ENCODE measurements at regions not wholly inside any gene's neighbourhood (a gene's known extent, or its start where the extent isn't known, plus 50 kb on each side); places are given as distances from the start of the nearest gene placed in this dataset.

GRCh38 chr4:123503698-123504363, 107.2 kb downstream of the SPRY1 start:
- H4K20me1 ChIP-seq (ENCODE audit: control insufficient read depth, extremely low read depth, insufficient read depth, low read length): no peaks in the 10 kb centered on the region
- H3K4me2 ChIP-seq (ENCODE audit: extremely low read depth, insufficient read depth, low read length): no peak overlapping the region
- no peak overlapping the region for H3K4me3 ChIP-seq (replicated peaks in 1 of 4; ENCODE audit: control extremely low read depth in 1 of 4, insufficient read depth in 1 of 4, low read depth in 3 of 4, low read length in 4 of 4)
- H3K27me3 ChIP-seq (ENCODE audit: control insufficient read depth, insufficient read depth, low read length): no peaks in the 10 kb centered on the region
- H3K4me1 ChIP-seq (ENCODE audit: control insufficient read depth, extremely low read depth, insufficient read depth, low read length): no peaks in the 10 kb centered on the region
- H2AFZ ChIP-seq (ENCODE audit: low read length): no peak overlapping the region
- H3K79me2 ChIP-seq (ENCODE audit: control insufficient read depth, insufficient read depth, low read length): no peaks in the 10 kb centered on the region
- H3K9me3 ChIP-seq (ENCODE audit: control insufficient read depth, insufficient read depth, low read depth, low read length): no peaks in the 10 kb centered on the region
- H3K9ac ChIP-seq (ENCODE audit: insufficient read depth, low read length): no peak overlapping the region
- DNase-seq (ENCODE audit: low read depth in 2 of 2): no peak
- TF ChIP-seq CTCF (conservative IDR thresholded peaks at IDR 0.05 in 1 of 2, IDR thresholded peaks at IDR 0.05 in 1 of 2; ENCODE audit: low read depth in 1 of 2, low read length in 2 of 2): no peak
- no peak for TF ChIP-seq EZH2 (IDR thresholded peaks at IDR 0.05; ENCODE audit: low read length, missing control alignments)
- no peak overlapping the region for H3K27ac ChIP-seq (ENCODE audit: insufficient read depth, low read length)
- H3K36me3 ChIP-seq (ENCODE audit: control insufficient read depth, insufficient read depth, low read length): no peaks in the 10 kb centered on the region

DNA sequence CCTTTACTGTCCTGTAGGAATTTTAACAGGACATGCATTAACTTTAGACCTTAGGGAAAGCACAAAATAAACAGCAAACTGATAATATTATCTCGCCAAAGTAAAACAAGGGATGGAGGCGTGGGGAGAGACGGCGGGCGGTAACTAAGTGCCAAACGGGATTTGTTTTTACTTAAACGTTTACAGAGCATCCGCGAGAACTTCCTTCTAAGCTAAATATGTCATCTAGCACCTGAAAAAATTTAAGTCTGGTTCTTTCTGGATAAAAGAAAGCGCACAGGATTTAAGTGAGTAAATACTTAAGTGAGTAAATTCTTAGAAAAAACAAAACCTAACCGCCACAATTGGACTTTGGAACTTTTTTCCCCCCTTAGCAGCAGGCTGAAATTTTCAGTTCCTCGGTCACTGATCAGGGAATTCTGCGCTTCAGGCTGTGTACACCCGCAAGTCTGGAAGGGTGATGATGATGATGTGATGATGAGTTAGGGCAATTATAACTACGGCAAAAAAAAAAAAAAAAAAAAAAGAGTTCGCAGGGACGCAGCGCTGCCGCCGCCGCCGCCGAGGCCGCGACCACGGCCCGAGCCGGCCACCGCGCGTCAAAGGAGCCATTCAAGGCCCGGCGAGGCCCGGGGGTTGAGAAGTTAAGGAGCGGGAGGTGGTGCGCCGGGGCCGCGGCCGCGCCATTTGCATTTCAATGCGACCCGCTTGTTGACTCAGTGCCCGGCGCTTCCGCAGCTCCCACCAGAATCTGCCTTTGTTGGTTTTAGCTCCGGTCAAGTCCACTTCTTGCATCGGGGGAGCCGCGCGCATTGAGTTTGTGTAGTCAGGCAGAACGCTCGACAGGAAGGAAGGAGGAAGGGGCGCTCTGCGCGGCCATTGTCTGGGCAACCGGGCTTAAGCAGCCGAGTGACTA, 108.8 kb downstream of the SPRY1 start:
- Histone ChIP-seq H3K4me3 (replicated peaks in 1 of 4; ENCODE audit: control extremely low read depth in 1 of 4, insufficient read depth in 1 of 4, low read depth in 3 of 4, low read length in 4 of 4) (peak overlapping the region; percentile 53 to 74 (median 66)), H3K27ac (ENCODE audit: insufficient read depth, low read length) (peak overlapping the region; percentile 53), H2AFZ (ENCODE audit: low read length) (peak overlapping the region; percentile 44), H3K79me2 (ENCODE audit: control insufficient read depth, insufficient read depth, low read length) (no peaks in the 10 kb centered on the region), H3K9ac (ENCODE audit: insufficient read depth, low read length) (peak overlapping the region; percentile 67), H3K4me2 (ENCODE audit: extremely low read depth, insufficient read depth, low read length) (peak overlapping the region; percentile 88), H3K4me1 (ENCODE audit: control insufficient read depth, extremely low read depth, insufficient read depth, low read length) (no peaks in the 10 kb centered on the region), H3K27me3 (ENCODE audit: control insufficient read depth, insufficient read depth, low read length) (no peaks in the 10 kb centered on the region), H3K36me3 (ENCODE audit: control insufficient read depth, insufficient read depth, low read length) (no peaks in the 10 kb centered on the region), H3K9me3 (ENCODE audit: control insufficient read depth, insufficient read depth, low read depth, low read length) (no peaks in the 10 kb centered on the region), H4K20me1 (ENCODE audit: control insufficient read depth, extremely low read depth, insufficient read depth, low read length) (no peaks in the 10 kb centered on the region)
- no peak for TF ChIP-seq CTCF (conservative IDR thresholded peaks at IDR 0.05 in 1 of 2, IDR thresholded peaks at IDR 0.05 in 1 of 2; ENCODE audit: low read depth in 1 of 2, low read length in 2 of 2)
- no peak for TF ChIP-seq EZH2 (IDR thresholded peaks at IDR 0.05; ENCODE audit: low read length, missing control alignments)
- peak; percentile 66 to 79 for DNase-seq (ENCODE audit: low read depth in 2 of 2)

DNA sequence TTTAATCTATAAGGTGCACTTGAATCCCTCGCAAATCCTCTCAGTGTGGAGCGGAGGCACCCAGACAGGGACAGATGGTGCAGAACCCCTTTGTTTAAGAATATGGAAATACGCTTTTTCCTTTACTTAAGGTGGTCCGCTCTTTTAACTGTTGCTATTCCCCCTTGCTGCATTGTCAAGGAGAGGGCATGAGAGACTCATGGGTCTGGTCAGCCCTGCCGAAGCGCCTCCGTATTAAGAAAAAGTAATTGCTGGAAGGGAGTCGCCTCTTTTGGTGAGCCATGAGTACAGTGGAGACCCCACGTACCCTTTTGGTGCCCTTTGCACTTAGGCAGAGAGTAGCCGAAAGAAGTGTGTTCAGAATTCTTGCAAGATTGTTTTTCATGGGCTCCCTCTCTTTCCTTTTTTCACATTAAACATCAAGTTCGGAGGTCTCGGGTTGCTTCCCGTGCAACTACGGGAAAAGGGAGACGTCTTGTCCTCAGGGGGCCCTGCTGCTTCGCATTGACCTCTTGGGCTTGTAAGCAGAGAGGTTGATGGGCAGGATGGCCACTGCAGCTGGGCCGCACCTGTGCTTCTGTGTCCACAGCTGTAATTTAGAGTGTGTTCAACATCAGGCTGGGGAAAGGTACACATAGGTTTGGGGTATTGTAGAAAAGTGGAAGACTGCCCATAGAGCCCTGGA, 109.6 kb downstream of the SPRY1 start:
- Histone ChIP-seq H3K4me2 (ENCODE audit: extremely low read depth, insufficient read depth, low read length) (peak overlapping the region; percentile 88), H3K27me3 (ENCODE audit: control insufficient read depth, insufficient read depth, low read length) (no peaks in the 10 kb centered on the region), H3K36me3 (ENCODE audit: control insufficient read depth, insufficient read depth, low read length) (no peaks in the 10 kb centered on the region), H3K79me2 (ENCODE audit: control insufficient read depth, insufficient read depth, low read length) (no peaks in the 10 kb centered on the region), H2AFZ (ENCODE audit: low read length) (peak overlapping the region; percentile 44), H3K9ac (ENCODE audit: insufficient read depth, low read length) (peak overlapping the region; percentile 67), H4K20me1 (ENCODE audit: control insufficient read depth, extremely low read depth, insufficient read depth, low read length) (no peaks in the 10 kb centered on the region), H3K27ac (ENCODE audit: insufficient read depth, low read length) (peak overlapping the region; percentile 53), H3K9me3 (ENCODE audit: control insufficient read depth, insufficient read depth, low read depth, low read length) (no peaks in the 10 kb centered on the region), H3K4me3 (replicated peaks in 1 of 4; ENCODE audit: control extremely low read depth in 1 of 4, insufficient read depth in 1 of 4, low read depth in 3 of 4, low read length in 4 of 4) (peak overlapping the region; percentile 53 to 74 (median 66)), H3K4me1 (ENCODE audit: control insufficient read depth, extremely low read depth, insufficient read depth, low read length) (no peaks in the 10 kb centered on the region)
- DNase-seq (ENCODE audit: low read depth in 2 of 2): no peak
- TF ChIP-seq EZH2 (IDR thresholded peaks at IDR 0.05; ENCODE audit: low read length, missing control alignments) (no peak), CTCF (conservative IDR thresholded peaks at IDR 0.05 in 1 of 2, IDR thresholded peaks at IDR 0.05 in 1 of 2; ENCODE audit: low read depth in 1 of 2, low read length in 2 of 2) (no peak)

Data from fibroblast of lung (primary cell).